HG03432 (cell line): ENCODE measurements at regions not wholly inside any gene's neighbourhood (a gene's known extent, or its start where the extent isn't known, plus 50 kb on each side); places are given as distances from the start of the nearest gene placed in this dataset.

ENCODE experiments used
- ATAC-seq: cut with Tn5 transposase; IDR thresholded peaks from one replicate; pipeline ENCODE4 v1.9.1; 2021; ENCODE audit warnings: mild to moderate bottlenecking, moderate library complexity; ENCODE audit not compliant: unreplicated experiment

- no peak for ATAC-seq
Observed at GRCh38 chr1:99566290-99567021, 79.5 kb upstream of the PALMD start.

- ATAC-seq: no peak
Observed at GRCh38 chr1:99570486-99571089, 75.3 kb upstream of the PALMD start.

- no peak for ATAC-seq
Observed at GRCh38 chr1:99571092-99571734, 74.7 kb upstream of the PALMD start.

- no peak for ATAC-seq
Observed at GRCh38 chr1:99573431-99574217, 72.3 kb upstream of the PALMD start.

GRCh38 chr1:99577313-99577712 lies 68.6 kb upstream of the PALMD start:
- no peak for ATAC-seq

- no peak for ATAC-seq
Observed at GRCh38 chr1:99579691-99580172, 66.2 kb upstream of the PALMD start.

GRCh38 chr1:99580451-99580850 lies 65.5 kb upstream of the PALMD start:
- ATAC-seq: no peak

- ATAC-seq: no peak
Observed at GRCh38 chr1:99587008-99587407, 58.9 kb upstream of the PALMD start.

GRCh38 chr1:99589186-99589636 lies 56.7 kb upstream of the PALMD start:
- ATAC-seq: no peak

- no peak for ATAC-seq
Observed at GRCh38 chr1:99590578-99591209, 55.2 kb upstream of the PALMD start.

- no peak for ATAC-seq
Observed at GRCh38 chr1:99591886-99592285, 54.0 kb upstream of the PALMD start.

- ATAC-seq: no peak
Observed at GRCh38 chr1:99594205-99594604, 51.7 kb upstream of the PALMD start.

GRCh38 chr1:99595041-99595440 lies 50.9 kb upstream of the PALMD start:
- ATAC-seq: no peak

- ATAC-seq: no peak
Observed at GRCh38 chr1:99595441-99595840, 50.5 kb upstream of the PALMD start.
